AG04450 (cell line): ENCODE measurements at regions not wholly inside any gene's neighbourhood (a gene's known extent, or its start where the extent isn't known, plus 50 kb on each side); places are given as distances from the start of the nearest gene placed in this dataset.

Experiments used
- CTCF ChIA-PET: fragments of 300-600, 350-600 bp; formaldehyde crosslinking; extraction: SDS; loops from one replicate; lab custom pipeline; 2022; ENCODE audit warnings: antibody characterized with exemption, inconsistent platforms; lab: Charles Lee
- POLR2A ChIA-PET: fragments of 350-600 bp; formaldehyde crosslinking; extraction: SDS; loops from one replicate; lab custom pipeline; 2021; ENCODE audit warnings: antibody characterized with exemption, inconsistent platforms; lab: Yijun Ruan, JAX
- DNase-seq: peaks from one replicate; pipeline ENCODE4 v3.0.0-alpha.2; 2011; ENCODE audit warnings: low read depth, low spot score
- H3K27ac ChIP-seq: one replicate; pipeline ENCODE4 v1.5.1; 2012; ENCODE audit warnings: low read depth, low read length, control low read depth
- H3K27me3 ChIP-seq: one replicate; pipeline ENCODE4 v1.6.0; 2012; ENCODE audit warnings: low read length; ENCODE audit not compliant: control insufficient read depth, insufficient read depth
- H3K4me3 ChIP-seq: 2 replicates; pipeline ENCODE4 v1.5.1; 2011; ENCODE audit warnings: mild to moderate bottlenecking, low read depth, low read length, control low read depth
- H3K9me3 ChIP-seq: 2 replicates; pipeline ENCODE4 v1.5.1; 2012; ENCODE audit warnings: low read length; ENCODE audit not compliant: control insufficient read depth, insufficient read depth
- CTCF ChIP-seq: IDR thresholded peaks from 2 replicates; pipeline ENCODE4 v1.5.1; 2011; ENCODE audit warnings: low read depth, low read length, control low read depth, inconsistent platforms

GRCh38 chr3:34365771-34366170, 567.3 kb downstream of the PDCD6IP start:
- peaks cover 4% of the 10 kb centered on the region for H3K9me3 ChIP-seq
- H3K4me3 ChIP-seq: no peak overlapping the region
- no peak for DNase-seq
- ChIA-PET POLR2A (no interaction called here), CTCF (no interaction called here)
- no peaks in the 10 kb centered on the region for H3K27me3 ChIP-seq
- no peak for TF ChIP-seq CTCF
- H3K27ac ChIP-seq: no peak overlapping the region

- CTCF ChIA-PET: no interaction called here
- H3K9me3 ChIP-seq: peaks cover 4% of the 10 kb centered on the region
- H3K27me3 ChIP-seq: no peaks in the 10 kb centered on the region
- no peak overlapping the region for H3K4me3 ChIP-seq
- DNase-seq: no peak
- TF ChIP-seq CTCF: no peak
- no peak overlapping the region for H3K27ac ChIP-seq
- POLR2A ChIA-PET: no interaction called here
These were observed 569.1 kb downstream of the PDCD6IP start for GRCh38 chr3:34367521-34367920.

- H3K9me3 ChIP-seq: peaks cover 9% of the 10 kb centered on the region
- H3K27ac ChIP-seq: no peak overlapping the region
- no peak for DNase-seq
- POLR2A ChIA-PET: no interaction called here
- no peaks in the 10 kb centered on the region for H3K27me3 ChIP-seq
- CTCF ChIA-PET: no interaction called here
- H3K4me3 ChIP-seq: no peak overlapping the region
- TF ChIP-seq CTCF: no peak
These were observed 576.1 kb downstream of the PDCD6IP start for GRCh38 chr3:34374521-34374920.

- no peak for TF ChIP-seq CTCF
- DNase-seq: no peak
- ChIA-PET CTCF (no interaction called here), POLR2A (no interaction called here)
- Histone ChIP-seq H3K27ac (no peak overlapping the region), H3K4me3 (no peak overlapping the region), H3K27me3 (no peaks in the 10 kb centered on the region), H3K9me3 (peaks cover 5% of the 10 kb centered on the region; the same call in 1 of the 2 replicates)
These were observed 578.3 kb downstream of the PDCD6IP start for GRCh38 chr3:34376691-34377090.

- Histone ChIP-seq H3K4me3 (no peak overlapping the region), H3K27me3 (no peaks in the 10 kb centered on the region), H3K27ac (no peak overlapping the region), H3K9me3 (peaks cover 5% of the 10 kb centered on the region; the same call in 1 of the 2 replicates)
- POLR2A ChIA-PET: no interaction called here
- no peak for TF ChIP-seq CTCF
- CTCF ChIA-PET: no interaction called here
- no peak for DNase-seq
These were observed 579.5 kb downstream of the PDCD6IP start for GRCh38 chr3:34377961-34378360.
